Type B pancreatic cell (in vitro differentiated cells): ENCODE measurements at regions not wholly inside any gene's neighbourhood (a gene's known extent, or its start where the extent isn't known, plus 50 kb on each side); places are given as distances from the start of the nearest gene placed in this dataset.

Experiments used
- DNase-seq: peaks from one replicate; pipeline ENCODE4 v3.0.0; 2021; ENCODE audit warnings: mixed read lengths; ENCODE audit not compliant: unreplicated experiment; ENCODE audit errors: extremely low spot score
- H3K27ac Mint-ChIP-seq: 2 replicates; pipeline ENCODE4 v1.8.0; 2021; ENCODE audit warnings: mild to moderate bottlenecking, mixed read lengths
- H3K27me3 Mint-ChIP-seq: 2 replicates; pipeline ENCODE4 v1.8.0; 2021; ENCODE audit warnings: mixed read lengths
- H3K36me3 Mint-ChIP-seq: 2 replicates; pipeline ENCODE4 v1.8.0; 2021; ENCODE audit warnings: mixed read lengths
- H3K4me1 Mint-ChIP-seq: one replicate; pipeline ENCODE4 v1.8.0; 2021; ENCODE audit warnings: mixed read lengths; ENCODE audit not compliant: unreplicated experiment
- H3K4me3 Mint-ChIP-seq: 2 replicates; pipeline ENCODE4 v1.8.0; 2021; ENCODE audit warnings: mild to moderate bottlenecking, mixed read lengths
- H3K9me3 Mint-ChIP-seq: 2 replicates; pipeline ENCODE4 v1.8.0; 2021; ENCODE audit warnings: mixed read lengths
- TF ChIP-seq, protein P1 (sequence below): fragments of 200-600 bp; sonication (generic); conservative IDR thresholded peaks from 2 replicates; pipeline ENCODE4 v1.5.0; 2021; ENCODE audit warnings: antibody characterized with exemption, mild to moderate bottlenecking

DNA sequence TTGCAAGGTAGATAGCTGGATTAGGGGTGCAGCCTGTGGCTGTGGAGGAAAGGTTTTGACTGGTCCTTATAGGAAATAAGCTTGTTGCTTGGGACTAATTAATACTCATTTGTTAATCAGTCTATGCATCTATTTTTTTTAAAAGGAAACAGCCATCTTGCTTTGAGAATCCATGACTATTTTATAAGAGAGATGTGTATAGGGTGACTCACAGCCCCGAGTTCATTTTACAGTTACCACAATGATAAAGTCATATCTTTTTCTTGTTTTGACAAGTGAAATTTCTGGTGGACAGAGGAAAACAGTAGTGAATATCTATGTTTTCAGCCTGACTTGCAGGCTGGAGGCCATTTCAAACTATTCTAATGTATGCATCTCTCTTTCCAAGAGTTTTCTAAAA, 193.5 kb upstream of the CCDC68 start:
- Mint-ChIP-seq H3K27ac (no peak overlapping the region), H3K4me1 (peaks cover 20% of the 10 kb centered on the region), H3K9me3 (peaks cover 6% of the 10 kb centered on the region), H3K27me3 (peaks cover 13% of the 10 kb centered on the region), H3K36me3 (no peaks in the 10 kb centered on the region), H3K4me3 (no peak overlapping the region)
- TF ChIP-seq, protein P1, sequence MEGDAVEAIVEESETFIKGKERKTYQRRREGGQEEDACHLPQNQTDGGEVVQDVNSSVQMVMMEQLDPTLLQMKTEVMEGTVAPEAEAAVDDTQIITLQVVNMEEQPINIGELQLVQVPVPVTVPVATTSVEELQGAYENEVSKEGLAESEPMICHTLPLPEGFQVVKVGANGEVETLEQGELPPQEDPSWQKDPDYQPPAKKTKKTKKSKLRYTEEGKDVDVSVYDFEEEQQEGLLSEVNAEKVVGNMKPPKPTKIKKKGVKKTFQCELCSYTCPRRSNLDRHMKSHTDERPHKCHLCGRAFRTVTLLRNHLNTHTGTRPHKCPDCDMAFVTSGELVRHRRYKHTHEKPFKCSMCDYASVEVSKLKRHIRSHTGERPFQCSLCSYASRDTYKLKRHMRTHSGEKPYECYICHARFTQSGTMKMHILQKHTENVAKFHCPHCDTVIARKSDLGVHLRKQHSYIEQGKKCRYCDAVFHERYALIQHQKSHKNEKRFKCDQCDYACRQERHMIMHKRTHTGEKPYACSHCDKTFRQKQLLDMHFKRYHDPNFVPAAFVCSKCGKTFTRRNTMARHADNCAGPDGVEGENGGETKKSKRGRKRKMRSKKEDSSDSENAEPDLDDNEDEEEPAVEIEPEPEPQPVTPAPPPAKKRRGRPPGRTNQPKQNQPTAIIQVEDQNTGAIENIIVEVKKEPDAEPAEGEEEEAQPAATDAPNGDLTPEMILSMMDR: no peak
- no peak for DNase-seq

DNA sequence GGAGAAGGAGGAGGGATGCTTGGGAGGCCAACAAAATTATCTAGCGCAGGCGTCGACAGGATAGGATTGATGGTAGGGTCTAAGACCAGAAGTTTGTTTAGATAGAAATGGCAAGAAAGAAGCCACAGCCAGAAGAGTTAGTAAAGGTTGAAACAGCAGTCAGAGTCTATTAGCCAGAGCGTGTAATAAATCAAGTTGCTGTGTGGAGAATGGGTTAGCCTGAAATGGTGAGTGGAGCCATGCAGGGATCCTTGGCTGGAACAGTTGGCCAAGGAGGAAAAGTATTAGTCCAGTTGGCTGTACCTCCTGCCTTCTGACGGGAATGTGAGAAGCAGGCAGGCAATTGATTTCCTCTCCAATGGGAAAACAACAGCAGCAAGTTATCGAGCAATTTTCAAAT, 190.7 kb upstream of the CCDC68 start:
- H3K4me1 Mint-ChIP-seq: peaks cover 20% of the 10 kb centered on the region

DNA sequence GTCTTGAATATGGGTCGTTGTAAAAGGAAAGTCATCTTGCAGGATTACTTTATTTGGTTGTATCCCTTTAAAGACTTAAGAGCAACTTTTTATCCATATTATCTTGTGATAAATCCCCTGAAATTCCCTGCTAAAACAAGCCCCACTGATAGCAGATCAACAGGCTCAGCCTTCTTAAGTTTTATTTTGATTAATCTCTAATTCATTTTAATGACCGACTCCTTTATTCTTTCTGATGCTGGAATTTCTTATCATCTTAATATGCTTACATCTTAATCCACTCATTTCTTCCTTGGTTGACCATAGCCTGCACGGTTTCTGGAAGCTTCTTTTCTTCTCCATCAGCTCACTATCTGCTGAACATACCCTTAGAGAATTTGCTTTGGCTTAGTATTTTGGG, 188.5 kb upstream of the CCDC68 start:
- Mint-ChIP-seq H3K36me3 (no peaks in the 10 kb centered on the region), H3K4me3 (no peak overlapping the region), H3K27ac (no peak overlapping the region), H3K27me3 (peaks cover 9% of the 10 kb centered on the region), H3K4me1 (peaks cover 20% of the 10 kb centered on the region), H3K9me3 (peaks cover 6% of the 10 kb centered on the region)
- no peak for DNase-seq
- TF ChIP-seq, protein P1: no peak

More for the DNA sequence above, 190.7 kb upstream of the CCDC68 start:
- peaks cover 6% of the 10 kb centered on the region for H3K9me3 Mint-ChIP-seq
- H3K36me3 Mint-ChIP-seq: no peaks in the 10 kb centered on the region
- H3K27ac Mint-ChIP-seq: no peak overlapping the region
- H3K4me3 Mint-ChIP-seq: no peak overlapping the region
- DNase-seq: no peak
- H3K27me3 Mint-ChIP-seq: peaks cover 9% of the 10 kb centered on the region
- TF ChIP-seq, protein P1: no peak

DNA sequence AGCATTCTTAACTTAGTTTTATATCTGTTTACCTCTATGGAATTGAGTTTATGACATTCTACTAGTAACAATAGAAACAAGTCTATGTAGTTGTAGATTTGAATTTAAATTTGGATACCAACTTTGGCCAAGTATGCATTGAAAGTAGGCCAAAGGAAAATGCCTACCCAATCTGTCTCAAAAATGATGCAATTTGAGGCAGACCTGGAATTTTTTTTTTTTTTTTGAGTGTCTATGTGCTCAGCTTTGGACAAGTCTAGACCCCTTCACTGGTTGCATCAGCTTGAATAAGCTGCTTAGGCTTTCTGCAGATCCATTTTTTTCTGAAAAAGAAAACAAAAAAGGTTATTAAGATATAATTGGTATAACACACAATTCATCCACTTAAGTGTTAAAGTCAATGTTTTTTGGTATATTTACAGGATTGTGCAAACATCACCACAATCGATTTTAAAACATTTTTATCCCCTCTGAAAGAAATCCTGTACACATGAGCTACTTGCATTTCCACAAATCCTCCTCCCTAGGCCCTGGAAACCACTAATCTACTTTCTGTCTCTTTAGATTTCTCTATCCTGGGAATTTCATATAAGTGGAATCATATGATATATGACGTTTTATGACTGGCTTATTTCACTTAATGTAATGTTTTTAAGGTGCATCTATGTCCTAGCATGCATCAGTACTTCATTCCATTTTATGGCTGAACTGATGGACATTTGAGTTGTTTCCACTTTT, 185.1 kb upstream of the CCDC68 start:
- Mint-ChIP-seq H3K27ac (no peak overlapping the region), H3K4me3 (no peak overlapping the region), H3K4me1 (peaks cover 12% of the 10 kb centered on the region), H3K9me3 (peaks cover 3% of the 10 kb centered on the region), H3K36me3 (no peaks in the 10 kb centered on the region), H3K27me3 (peaks cover 10% of the 10 kb centered on the region)
- TF ChIP-seq, protein P1: no peak
- DNase-seq: no peak

DNA sequence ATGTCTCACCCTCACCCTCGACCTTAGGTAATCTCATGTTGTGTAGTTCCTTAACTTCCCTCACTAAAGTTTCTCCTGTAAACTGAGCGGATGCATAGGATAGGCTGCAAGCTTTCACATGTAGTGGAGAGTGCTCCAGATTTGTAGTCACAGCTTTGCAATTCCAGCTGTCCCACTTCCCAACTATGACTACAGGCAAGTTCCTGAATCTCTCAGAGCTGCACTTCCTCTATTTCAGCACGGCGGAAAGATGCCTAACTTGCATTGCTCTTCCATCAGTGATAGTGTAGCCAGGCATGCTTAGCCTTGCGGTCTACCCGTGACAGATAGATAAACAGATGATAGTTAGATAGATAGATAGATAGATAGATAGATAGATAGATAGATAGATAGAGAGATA, 183.1 kb upstream of the CCDC68 start:
- no peaks in the 10 kb centered on the region for H3K4me1 Mint-ChIP-seq
- H3K36me3 Mint-ChIP-seq: no peaks in the 10 kb centered on the region
- no peak overlapping the region for H3K4me3 Mint-ChIP-seq
- no peak for DNase-seq
- H3K27ac Mint-ChIP-seq: no peak overlapping the region
- peaks cover 4% of the 10 kb centered on the region for H3K27me3 Mint-ChIP-seq
- H3K9me3 Mint-ChIP-seq: no peaks in the 10 kb centered on the region
- TF ChIP-seq, protein P1: no peak
